GM23248 (cell line): ENCODE measurements at regions not wholly inside any gene's neighbourhood (a gene's known extent, or its start where the extent isn't known, plus 50 kb on each side); places are given as distances from the start of the nearest gene placed in this dataset.
"Not testable (repeated sequence)": the region's sequence is repeated elsewhere in the genome, so short reads cannot be mapped to it uniquely, and the experiment has no call there.

Experiments
- DNase-seq: peaks from one replicate; pipeline ENCODE4 v3.0.0-alpha.2; 2015
- H2AFZ ChIP-seq: fragments of 200-600 bp; sonication (generic); 2 replicates; pipeline ENCODE4 v1.6.1; 2016; ENCODE audit warnings: antibody characterized with exemption
- H3F3A ChIP-seq: fragments of 200-600 bp; sonication (generic); 2 replicates; pipeline ENCODE4 v1.6.1; 2016; ENCODE audit warnings: mild to moderate bottlenecking, antibody characterized with exemption, mixed run types; ENCODE audit not compliant: insufficient read depth
- H3K27ac ChIP-seq: fragments of 200-600 bp; sonication (generic); 2 replicates; pipeline ENCODE4 v1.5.1; 2016; ENCODE audit warnings: mild to moderate bottlenecking
- H3K27me3 ChIP-seq: fragments of 200-600 bp; sonication (generic); replicated peaks from 2 replicates; pipeline ENCODE4 v1.6.1; 2016; ENCODE audit warnings: mild to moderate bottlenecking; ENCODE audit not compliant: insufficient read depth
- H3K36me3 ChIP-seq: fragments of 200-600 bp; sonication (generic); 2 replicates; pipeline ENCODE4 v1.6.1; 2016; ENCODE audit warnings: low read depth, mild to moderate bottlenecking
- H3K4me1 ChIP-seq: fragments of 200-600 bp; sonication (generic); 2 replicates; pipeline ENCODE4 v1.6.1; 2016; ENCODE audit warnings: mild to moderate bottlenecking; ENCODE audit not compliant: insufficient read depth
- H3K4me2 ChIP-seq: fragments of 200-600 bp; sonication (generic); one replicate; pipeline ENCODE4 v1.6.1; 2016; ENCODE audit warnings: mild to moderate bottlenecking; ENCODE audit not compliant: unreplicated experiment
- H3K4me3 ChIP-seq: fragments of 200-600 bp; sonication (generic); 2 replicates; pipeline ENCODE4 v1.5.1; 2016; ENCODE audit warnings: mild to moderate bottlenecking
- H3K79me2 ChIP-seq: fragments of 200-600 bp; sonication (generic); 2 replicates; pipeline ENCODE4 v1.6.1; 2016; ENCODE audit warnings: mild to moderate bottlenecking; ENCODE audit not compliant: insufficient read depth
- H3K9ac ChIP-seq: fragments of 200-600 bp; sonication (generic); 2 replicates; pipeline ENCODE4 v1.6.1; 2016; ENCODE audit warnings: mild to moderate bottlenecking
- H3K9me2 ChIP-seq: fragments of 200-600 bp; sonication (generic); 2 replicates; pipeline ENCODE4 v1.6.1; 2016; ENCODE audit warnings: mixed run types, mild to moderate bottlenecking, moderate library complexity; ENCODE audit not compliant: insufficient read depth
- H3K9me3 ChIP-seq: fragments of 200-600 bp; sonication (generic); one replicate; pipeline ENCODE4 v1.6.1; 2017; ENCODE audit warnings: low read depth
- H4K20me1 ChIP-seq: fragments of 200-600 bp; sonication (generic); 2 replicates; pipeline ENCODE4 v1.6.0; 2016; ENCODE audit not compliant: insufficient read depth
- EZH2 ChIP-seq: fragments of 200-600 bp; sonication (generic); IDR thresholded peaks from 2 replicates; pipeline ENCODE4 v1.6.1; 2018; ENCODE audit warnings: antibody characterized with exemption, mild to moderate bottlenecking; ENCODE audit not compliant: insufficient read depth, poor library complexity, severe bottlenecking
- EZH2phosphoT487 ChIP-seq: fragments of 200-600 bp; sonication (generic); IDR thresholded peaks from 2 replicates; pipeline ENCODE4 v1.6.1; 2018; ENCODE audit warnings: antibody characterized with exemption, moderate library complexity, mild to moderate bottlenecking, low read depth; ENCODE audit not compliant: insufficient read depth
- WGBS, 2 experiments: methylation state at CpG; one replicate each; pipeline ENCODE4 v1.1.6; 2015 to 2017; ENCODE audit warnings: low lambda C conversion rate in 2 of 2, low coverage in 1 of 2; ENCODE audit errors: missing lambda C conversion rate in 2 of 2; 5-methylcytosine and 5-hydroxymethylcytosine counted together
- in situ Hi-C: fragments of 300-500 bp; cut with MboI; formaldehyde crosslinking; loops from 2 replicates; pipeline ENCODE4 v1.15.0; 2020

- no peaks in the 10 kb centered on the region for H3K4me1 ChIP-seq
- H2AFZ ChIP-seq = no peak overlapping the region
- DNase-seq = no peak
- H3K79me2 ChIP-seq = no peaks in the 10 kb centered on the region
- no peak for TF ChIP-seq EZH2
- no peak for TF ChIP-seq EZH2phosphoT487
- H3K27ac ChIP-seq = no peak overlapping the region
- no peaks in the 10 kb centered on the region for H3K9me3 ChIP-seq
- WGBS, 2 experiments = 35 to 50% methylated on average over 3 of the region's 3 CpGs
- H3K9me2 ChIP-seq = no peaks in the 10 kb centered on the region
- H3F3A ChIP-seq = no peaks in the 10 kb centered on the region
- H3K36me3 ChIP-seq = no peaks in the 10 kb centered on the region
- no peak overlapping the region for H3K4me3 ChIP-seq
- H3K4me2 ChIP-seq = no peak overlapping the region
- H4K20me1 ChIP-seq = no peaks in the 10 kb centered on the region
- H3K9ac ChIP-seq = no peak overlapping the region
- in situ Hi-C loops = no loop called here
- no peaks in the 10 kb centered on the region; the same call in 1 of the 2 replicates for H3K27me3 ChIP-seq
These were observed 112.7 kb downstream of the TMEM17 start for GRCh38 chr2:62393293-62393692.

- Histone ChIP-seq H3K9me2 (no peaks in the 10 kb centered on the region), H3K4me3 (no peak overlapping the region), H3K27me3 (no peaks in the 10 kb centered on the region; the same call in 1 of the 2 replicates), H3K9me3 (no peaks in the 10 kb centered on the region), H4K20me1 (no peaks in the 10 kb centered on the region), H3K4me2 (no peak overlapping the region), H3F3A (no peaks in the 10 kb centered on the region), H2AFZ (no peak overlapping the region), H3K27ac (no peak overlapping the region), H3K36me3 (no peaks in the 10 kb centered on the region), H3K9ac (no peak overlapping the region), H3K79me2 (no peaks in the 10 kb centered on the region), H3K4me1 (no peaks in the 10 kb centered on the region)
- DNase-seq = no peak
- TF ChIP-seq EZH2phosphoT487 (no peak), EZH2 (no peak)
- in situ Hi-C loops = no loop called here
- WGBS, 2 experiments = 11 to 37% methylated on average over 1 of the region's 1 CpG
These were observed 114.3 kb downstream of the TMEM17 start for GRCh38 chr2:62391696-62392095.

- WGBS, 2 experiments = 40 to 46% methylated on average over 2 of the region's 2 CpGs
- DNase-seq, H3K4me3 ChIP-seq, H4K20me1 ChIP-seq, H3K27ac ChIP-seq, H3K4me1 ChIP-seq, H3K36me3 ChIP-seq, H3K9ac ChIP-seq, H3K4me2 ChIP-seq, H3F3A ChIP-seq, H2AFZ ChIP-seq, H3K9me3 ChIP-seq, H3K27me3 ChIP-seq, in situ Hi-C loops, H3K79me2 ChIP-seq, H3K9me2 ChIP-seq: not testable (repeated sequence)
These were observed 119.6 kb downstream of the TMEM17 start for GRCh38 chr2:62386378-62386777.

- no peaks in the 10 kb centered on the region for H4K20me1 ChIP-seq
- no peaks in the 10 kb centered on the region; the same call in 1 of the 2 replicates for H3K27me3 ChIP-seq
- TF ChIP-seq EZH2 (no peak), EZH2phosphoT487 (no peak)
- 42 to 49% methylated on average over 5 of the region's 5 CpGs for WGBS, 2 experiments
- no peaks in the 10 kb centered on the region for H3K79me2 ChIP-seq
- H3K9ac ChIP-seq = no peak overlapping the region
- no peaks in the 10 kb centered on the region for H3F3A ChIP-seq
- no peak overlapping the region for H3K4me2 ChIP-seq
- H3K27ac ChIP-seq = no peak overlapping the region
- no peak overlapping the region for H3K4me3 ChIP-seq
- in situ Hi-C loops = no loop called here
- DNase-seq = peak; percentile 9
- no peaks in the 10 kb centered on the region for H3K36me3 ChIP-seq
- no peak overlapping the region for H2AFZ ChIP-seq
- no peaks in the 10 kb centered on the region for H3K4me1 ChIP-seq
- no peaks in the 10 kb centered on the region for H3K9me2 ChIP-seq
- no peaks in the 10 kb centered on the region for H3K9me3 ChIP-seq
These were observed 122.1 kb downstream of the TMEM17 start for GRCh38 chr2:62383846-62384245.

GRCh38 chr2:62382757-62383156, 123.2 kb downstream of the TMEM17 start:
- Histone ChIP-seq H3K9me2 (no peaks in the 10 kb centered on the region), H3K27ac (no peak overlapping the region), H3F3A (no peaks in the 10 kb centered on the region), H4K20me1 (no peaks in the 10 kb centered on the region), H3K4me1 (no peaks in the 10 kb centered on the region), H3K79me2 (no peaks in the 10 kb centered on the region), H3K36me3 (no peaks in the 10 kb centered on the region), H3K27me3 (no peaks in the 10 kb centered on the region; the same call in 1 of the 2 replicates), H2AFZ (no peak overlapping the region), H3K9ac (no peak overlapping the region), H3K9me3 (no peaks in the 10 kb centered on the region), H3K4me3 (no peak overlapping the region), H3K4me2 (no peak overlapping the region)
- peak; percentile 12 for DNase-seq
- no peak for TF ChIP-seq EZH2phosphoT487
- no peak for TF ChIP-seq EZH2
- 77 to 84% methylated on average over 2 of the region's 2 CpGs for WGBS, 2 experiments
- in situ Hi-C loops = no loop called here
